Mammary epithelial cell (primary cell): ENCODE measurements at regions not wholly inside any gene's neighbourhood (a gene's known extent, or its start where the extent isn't known, plus 50 kb on each side); places are given as distances from the start of the nearest gene placed in this dataset.

Source experiments
- CTCF ChIP-seq, 2 donors: IDR thresholded peaks in 1 of 2; conservative IDR thresholded peaks in 1 of 2; 2 replicates each; pipeline ENCODE4 v1.5.1; 2011 to 2012; ENCODE audit warnings: inconsistent platforms in 2 of 2, low read length in 2 of 2, mild to moderate bottlenecking in 2 of 2, control low read depth in 1 of 2, low read depth in 1 of 2; ENCODE audit not compliant: insufficient read depth in 1 of 2; ENCODE audit errors: extremely low read depth in 1 of 2
- EZH2 ChIP-seq: IDR thresholded peaks from 2 replicates; pipeline ENCODE4 v1.6.1; 2012; ENCODE audit warnings: low read length, inconsistent platforms, borderline replicate concordance

- TF ChIP-seq CTCF (conservative IDR thresholded peaks at IDR 0.05 in 1 of 2, IDR thresholded peaks at IDR 0.05 in 1 of 2; ENCODE audit: extremely low read depth in 1 of 2, insufficient read depth in 1 of 2, low read depth in 1 of 2, low read length in 2 of 2) (no peak), EZH2 (no peak)
These were observed 325.3 kb upstream of the MEX3C start for GRCh38 chr18:51522821-51523220.
